ENCODE measurements at regions not wholly inside any gene's neighbourhood (a gene's known extent, or its start where the extent isn't known, plus 50 kb on each side); places are given as distances from the start of the nearest gene placed in this dataset.

GRCh38 chr1:244165021-244165420 is 113.9 kb downstream of the ZBTB18 start:
- ChIA-PET SMC1A (ENCODE audit: uncharacterized antibody, unreplicated experiment) (no interaction called here), RAD21 (ENCODE audit: unreplicated experiment) (no interaction called here), CTCF (no interaction called here), POLR2A (no interaction called here)
- no peak for DNase-seq (ENCODE audit: low read depth, low spot score)
- no peak for FAIRE-seq
- Histone ChIP-seq H3K9ac (ENCODE audit: control insufficient read depth, insufficient read depth, low read length) (no peak overlapping the region), H3K4me2 (ENCODE audit: control insufficient read depth, insufficient read depth) (no peak overlapping the region), H3K27me3 (replicated peaks in 1 of 2; ENCODE audit: control insufficient read depth in 2 of 2, insufficient read depth in 2 of 2, low read length in 1 of 2) (no peaks in the 10 kb centered on the region; a peak in 1 of 4 replicates), H3K36me3 (ENCODE audit: control insufficient read depth in 2 of 2, insufficient read depth in 2 of 2, low read length in 1 of 2) (no peaks in the 10 kb centered on the region), H3K4me3 (no peak overlapping the region), H3K9me3 (replicated peaks; ENCODE audit: control insufficient read depth, insufficient read depth, low read length) (no peaks in the 10 kb centered on the region), H3K79me2 (ENCODE audit: control insufficient read depth, insufficient read depth, low read length) (no peaks in the 10 kb centered on the region), H2AFZ (ENCODE audit: control insufficient read depth, low read depth, low read length) (no peak overlapping the region), H3K27ac (ENCODE audit: control insufficient read depth, insufficient read depth) (no peak overlapping the region), H4K20me1 (ENCODE audit: control insufficient read depth, insufficient read depth) (no peaks in the 10 kb centered on the region), H3K4me1 (ENCODE audit: control insufficient read depth, insufficient read depth, low read length) (no peaks in the 10 kb centered on the region)
- no TSS peak for BruUV-seq (replicated peaks)
- 31% methylated on average over 3 of the region's 3 CpGs for WGBS (ENCODE audit: insufficient coverage, insufficient replicate concordance, low lambda C conversion rate, missing lambda C conversion rate)
- intact Hi-C loops (cut with micrococcal nuclease; ENCODE audit: unreplicated experiment) (no loop called here), in situ Hi-C loops (cut with MboI) (no loop called here)
- TF ChIP-seq YY1 (IDR thresholded peaks at IDR 0.05; ENCODE audit: low read depth, low read length) (no peak), KAT2A (conservative IDR thresholded peaks at IDR 0.05; ENCODE audit: control insufficient read depth, low read depth, low read length) (no peak), NFYB (IDR thresholded peaks at IDR 0.05; ENCODE audit: insufficient read depth, low read depth, low read length) (no peak), CBX3 (IDR thresholded peaks at IDR 0.05; ENCODE audit: borderline replicate concordance, low read depth) (no peak), SMC3 (IDR thresholded peaks at IDR 0.05; ENCODE audit: borderline replicate concordance, low read length) (no peak), ZNF217 (IDR thresholded peaks at IDR 0.05) (no peak), MEF2A (IDR thresholded peaks at IDR 0.05; ENCODE audit: insufficient read depth, low read depth, low read length) (no peak)
- TF ChIP-seq, protein P1, sequence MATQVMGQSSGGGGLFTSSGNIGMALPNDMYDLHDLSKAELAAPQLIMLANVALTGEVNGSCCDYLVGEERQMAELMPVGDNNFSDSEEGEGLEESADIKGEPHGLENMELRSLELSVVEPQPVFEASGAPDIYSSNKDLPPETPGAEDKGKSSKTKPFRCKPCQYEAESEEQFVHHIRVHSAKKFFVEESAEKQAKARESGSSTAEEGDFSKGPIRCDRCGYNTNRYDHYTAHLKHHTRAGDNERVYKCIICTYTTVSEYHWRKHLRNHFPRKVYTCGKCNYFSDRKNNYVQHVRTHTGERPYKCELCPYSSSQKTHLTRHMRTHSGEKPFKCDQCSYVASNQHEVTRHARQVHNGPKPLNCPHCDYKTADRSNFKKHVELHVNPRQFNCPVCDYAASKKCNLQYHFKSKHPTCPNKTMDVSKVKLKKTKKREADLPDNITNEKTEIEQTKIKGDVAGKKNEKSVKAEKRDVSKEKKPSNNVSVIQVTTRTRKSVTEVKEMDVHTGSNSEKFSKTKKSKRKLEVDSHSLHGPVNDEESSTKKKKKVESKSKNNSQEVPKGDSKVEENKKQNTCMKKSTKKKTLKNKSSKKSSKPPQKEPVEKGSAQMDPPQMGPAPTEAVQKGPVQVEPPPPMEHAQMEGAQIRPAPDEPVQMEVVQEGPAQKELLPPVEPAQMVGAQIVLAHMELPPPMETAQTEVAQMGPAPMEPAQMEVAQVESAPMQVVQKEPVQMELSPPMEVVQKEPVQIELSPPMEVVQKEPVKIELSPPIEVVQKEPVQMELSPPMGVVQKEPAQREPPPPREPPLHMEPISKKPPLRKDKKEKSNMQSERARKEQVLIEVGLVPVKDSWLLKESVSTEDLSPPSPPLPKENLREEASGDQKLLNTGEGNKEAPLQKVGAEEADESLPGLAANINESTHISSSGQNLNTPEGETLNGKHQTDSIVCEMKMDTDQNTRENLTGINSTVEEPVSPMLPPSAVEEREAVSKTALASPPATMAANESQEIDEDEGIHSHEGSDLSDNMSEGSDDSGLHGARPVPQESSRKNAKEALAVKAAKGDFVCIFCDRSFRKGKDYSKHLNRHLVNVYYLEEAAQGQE (IDR thresholded peaks at IDR 0.05; ENCODE audit: low read depth, low read length) = no peak
- no peak for ATAC-seq
